ENCODE measurements at regions not wholly inside any gene's neighbourhood (a gene's known extent, or its start where the extent isn't known, plus 50 kb on each side); places are given as distances from the start of the nearest gene placed in this dataset.

DNA sequence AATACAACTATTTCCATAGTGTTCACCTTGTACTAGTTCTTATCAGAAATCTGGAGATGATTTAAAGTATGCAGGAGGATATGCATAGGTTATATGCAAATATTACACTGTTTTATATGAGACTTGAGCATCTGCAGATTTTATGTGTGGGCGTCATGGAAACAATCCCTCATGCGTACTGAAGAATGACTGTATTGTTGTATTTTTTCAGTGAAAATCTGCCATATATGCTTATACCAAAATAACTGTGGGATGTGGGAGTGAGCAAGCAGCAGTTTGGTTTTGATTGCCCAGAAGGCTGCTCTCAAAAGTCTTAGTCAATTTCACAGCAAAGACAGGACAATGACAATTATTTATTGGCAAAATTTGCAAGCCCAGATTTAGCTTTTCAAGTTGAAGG, 238.8 kb upstream of the PCDH20 start:
- no peak for TF ChIP-seq POLR2A (IDR thresholded peaks at IDR 0.05; ENCODE audit: low read depth, low read length)
- no peak for TF ChIP-seq MYC (IDR thresholded peaks at IDR 0.05; ENCODE audit: low read depth, low read length)
- TF ChIP-seq, protein P1, sequence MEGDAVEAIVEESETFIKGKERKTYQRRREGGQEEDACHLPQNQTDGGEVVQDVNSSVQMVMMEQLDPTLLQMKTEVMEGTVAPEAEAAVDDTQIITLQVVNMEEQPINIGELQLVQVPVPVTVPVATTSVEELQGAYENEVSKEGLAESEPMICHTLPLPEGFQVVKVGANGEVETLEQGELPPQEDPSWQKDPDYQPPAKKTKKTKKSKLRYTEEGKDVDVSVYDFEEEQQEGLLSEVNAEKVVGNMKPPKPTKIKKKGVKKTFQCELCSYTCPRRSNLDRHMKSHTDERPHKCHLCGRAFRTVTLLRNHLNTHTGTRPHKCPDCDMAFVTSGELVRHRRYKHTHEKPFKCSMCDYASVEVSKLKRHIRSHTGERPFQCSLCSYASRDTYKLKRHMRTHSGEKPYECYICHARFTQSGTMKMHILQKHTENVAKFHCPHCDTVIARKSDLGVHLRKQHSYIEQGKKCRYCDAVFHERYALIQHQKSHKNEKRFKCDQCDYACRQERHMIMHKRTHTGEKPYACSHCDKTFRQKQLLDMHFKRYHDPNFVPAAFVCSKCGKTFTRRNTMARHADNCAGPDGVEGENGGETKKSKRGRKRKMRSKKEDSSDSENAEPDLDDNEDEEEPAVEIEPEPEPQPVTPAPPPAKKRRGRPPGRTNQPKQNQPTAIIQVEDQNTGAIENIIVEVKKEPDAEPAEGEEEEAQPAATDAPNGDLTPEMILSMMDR (IDR thresholded peaks at IDR 0.05; ENCODE audit: extremely low read depth in 1 of 2, insufficient read depth in 1 of 2, low read depth in 1 of 2, low read length in 2 of 2) = no peak
- no peak for TF ChIP-seq POLR2AphosphoS5 (IDR thresholded peaks at IDR 0.05; ENCODE audit: insufficient read depth, low read depth, low read length)
- no peak for TF ChIP-seq MAX (IDR thresholded peaks at IDR 0.05; ENCODE audit: insufficient read depth, insufficient read length)

All from endothelial cell of umbilical vein (primary cell).